ENCODE measurements at regions not wholly inside any gene's neighbourhood (a gene's known extent, or its start where the extent isn't known, plus 50 kb on each side); places are given as distances from the start of the nearest gene placed in this dataset.

DNA sequence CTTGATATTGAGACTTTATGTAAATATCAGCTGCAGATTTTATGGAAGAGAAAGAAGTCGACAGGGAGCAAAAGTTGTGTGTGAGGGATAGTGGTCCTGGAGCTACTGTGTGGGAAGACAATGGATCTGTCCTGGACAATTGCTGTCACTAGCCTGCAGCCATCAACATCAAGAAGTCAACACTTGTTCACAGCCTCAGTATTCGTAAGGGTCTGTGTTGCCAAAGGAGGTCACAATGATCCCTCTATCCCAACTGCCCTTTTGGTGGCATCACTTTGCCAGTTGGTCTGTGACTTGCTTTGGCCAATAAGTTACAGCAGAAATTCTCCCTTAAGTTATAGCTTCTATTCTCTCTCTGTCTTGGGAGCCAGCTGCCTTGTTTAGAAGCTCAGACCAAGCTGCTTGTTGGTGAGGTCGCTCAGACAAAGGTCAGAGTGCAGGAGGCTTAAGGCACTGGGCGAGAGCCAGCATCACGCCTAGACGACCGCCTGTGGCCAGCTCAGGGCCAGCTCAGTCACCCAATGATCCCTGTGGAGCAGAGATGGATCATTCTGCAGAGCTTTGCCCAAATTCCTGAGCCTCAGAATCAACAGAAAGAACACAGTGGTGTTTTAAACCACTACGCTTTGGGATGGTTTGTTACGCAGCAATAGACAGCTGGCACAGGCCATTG, 134.9 kb downstream of the RHOU start:
- Histone ChIP-seq H3K36me3 (no peaks in the 10 kb centered on the region), H3K4me3 (no peak overlapping the region), H3K9me3 (no peaks in the 10 kb centered on the region), H3K4me1 (no peaks in the 10 kb centered on the region), H3K27ac (no peak overlapping the region), H3K27me3 (no peaks in the 10 kb centered on the region)
- 92 to 96% methylated on average over 4 of the region's 9 CpGs for WGBS, 2 donors (ENCODE audit: low coverage in 1 of 2)
- ATAC-seq: no peak
- TF ChIP-seq POLR2A (IDR thresholded peaks at IDR 0.05) (no peak), EP300 (IDR thresholded peaks at IDR 0.05) (no peak), POLR2AphosphoS5 (IDR thresholded peaks at IDR 0.05) (no peak)
- TF ChIP-seq, protein P1, sequence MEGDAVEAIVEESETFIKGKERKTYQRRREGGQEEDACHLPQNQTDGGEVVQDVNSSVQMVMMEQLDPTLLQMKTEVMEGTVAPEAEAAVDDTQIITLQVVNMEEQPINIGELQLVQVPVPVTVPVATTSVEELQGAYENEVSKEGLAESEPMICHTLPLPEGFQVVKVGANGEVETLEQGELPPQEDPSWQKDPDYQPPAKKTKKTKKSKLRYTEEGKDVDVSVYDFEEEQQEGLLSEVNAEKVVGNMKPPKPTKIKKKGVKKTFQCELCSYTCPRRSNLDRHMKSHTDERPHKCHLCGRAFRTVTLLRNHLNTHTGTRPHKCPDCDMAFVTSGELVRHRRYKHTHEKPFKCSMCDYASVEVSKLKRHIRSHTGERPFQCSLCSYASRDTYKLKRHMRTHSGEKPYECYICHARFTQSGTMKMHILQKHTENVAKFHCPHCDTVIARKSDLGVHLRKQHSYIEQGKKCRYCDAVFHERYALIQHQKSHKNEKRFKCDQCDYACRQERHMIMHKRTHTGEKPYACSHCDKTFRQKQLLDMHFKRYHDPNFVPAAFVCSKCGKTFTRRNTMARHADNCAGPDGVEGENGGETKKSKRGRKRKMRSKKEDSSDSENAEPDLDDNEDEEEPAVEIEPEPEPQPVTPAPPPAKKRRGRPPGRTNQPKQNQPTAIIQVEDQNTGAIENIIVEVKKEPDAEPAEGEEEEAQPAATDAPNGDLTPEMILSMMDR (IDR thresholded peaks at IDR 0.05): no peak

DNA sequence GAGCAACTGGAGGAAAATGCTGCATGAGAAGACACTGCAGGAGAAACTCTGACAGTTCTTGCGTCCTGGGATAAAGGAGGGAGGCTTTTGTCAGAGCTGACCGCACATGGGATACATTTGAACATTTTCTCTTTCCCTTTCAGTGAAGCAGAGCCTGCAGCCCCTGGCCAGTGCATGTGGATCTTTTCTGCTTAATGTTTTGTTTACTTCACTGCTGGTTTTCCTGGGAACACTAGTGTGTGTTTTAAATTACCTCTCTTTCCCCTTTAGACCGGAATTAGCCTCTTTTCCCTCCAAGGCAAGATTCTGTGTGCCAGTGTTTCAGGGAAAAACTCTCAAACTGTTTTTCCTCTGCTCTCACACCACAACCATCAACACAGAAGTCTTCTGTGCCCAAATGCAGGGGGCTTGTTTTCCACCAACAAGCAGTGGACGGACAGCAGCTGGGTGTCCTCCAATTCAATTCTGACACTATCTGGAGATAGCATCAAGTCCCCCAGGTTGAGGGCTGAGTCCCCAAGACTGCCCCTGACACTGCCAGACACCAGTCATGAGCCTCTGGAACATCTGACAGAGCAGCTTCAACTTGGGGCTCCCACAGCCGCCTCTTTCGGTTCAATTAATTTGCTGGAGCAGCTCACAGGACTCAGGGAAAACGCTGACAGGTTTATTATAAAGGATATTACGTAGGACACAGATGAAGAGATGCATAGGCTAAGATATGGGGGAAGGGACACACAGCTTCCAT, 136.2 kb downstream of the RHOU start:
- TF ChIP-seq POLR2A (IDR thresholded peaks at IDR 0.05) (no peak), POLR2AphosphoS5 (IDR thresholded peaks at IDR 0.05) (no peak), EP300 (IDR thresholded peaks at IDR 0.05) (no peak)
- TF ChIP-seq, protein P1 (IDR thresholded peaks at IDR 0.05): no peak
- H3K27ac ChIP-seq: no peak overlapping the region
- no peak for ATAC-seq
- H3K4me3 ChIP-seq: no peak overlapping the region
- no peaks in the 10 kb centered on the region for H3K9me3 ChIP-seq
- WGBS, 2 donors (ENCODE audit: low coverage in 1 of 2): 62 to 70% methylated on average over 5 to 6 of the region's 8 CpGs
- no peaks in the 10 kb centered on the region for H3K4me1 ChIP-seq
- H3K27me3 ChIP-seq: no peaks in the 10 kb centered on the region
- H3K36me3 ChIP-seq: no peaks in the 10 kb centered on the region

DNA sequence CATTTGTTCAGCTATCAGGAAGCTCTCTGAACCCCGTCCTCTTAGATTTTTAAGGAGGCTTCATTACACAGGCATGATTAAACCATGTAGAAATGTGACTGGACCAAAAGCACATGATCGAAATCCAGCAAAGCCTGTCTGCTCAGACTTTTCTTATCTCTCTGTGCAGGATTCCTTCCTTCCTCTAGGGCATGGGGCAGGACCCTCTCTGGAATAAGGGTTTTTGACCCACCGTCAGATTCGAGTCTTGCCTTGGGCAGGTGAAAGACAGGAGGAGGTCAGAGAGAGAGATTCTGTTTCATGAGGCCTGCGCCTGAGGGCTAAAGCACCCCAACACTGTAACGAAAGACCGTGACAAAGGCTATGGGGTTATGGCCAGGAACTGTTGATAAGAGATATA, 136.8 kb downstream of the RHOU start:
- H3K27me3 ChIP-seq: no peaks in the 10 kb centered on the region
- TF ChIP-seq EP300 (IDR thresholded peaks at IDR 0.05): no peak
- TF ChIP-seq, protein P1 (IDR thresholded peaks at IDR 0.05): no peak
- TF ChIP-seq POLR2A (IDR thresholded peaks at IDR 0.05): no peak
- no peak for TF ChIP-seq POLR2AphosphoS5 (IDR thresholded peaks at IDR 0.05)
- H3K27ac ChIP-seq: no peak overlapping the region
- ATAC-seq: no peak
- no peak overlapping the region for H3K4me3 ChIP-seq
- 81 to 90% methylated on average over 2 to 7 of the region's 7 CpGs for WGBS, 2 donors (ENCODE audit: low coverage in 1 of 2)
- no peaks in the 10 kb centered on the region for H3K4me1 ChIP-seq
- H3K36me3 ChIP-seq: no peaks in the 10 kb centered on the region
- H3K9me3 ChIP-seq: no peaks in the 10 kb centered on the region

DNA sequence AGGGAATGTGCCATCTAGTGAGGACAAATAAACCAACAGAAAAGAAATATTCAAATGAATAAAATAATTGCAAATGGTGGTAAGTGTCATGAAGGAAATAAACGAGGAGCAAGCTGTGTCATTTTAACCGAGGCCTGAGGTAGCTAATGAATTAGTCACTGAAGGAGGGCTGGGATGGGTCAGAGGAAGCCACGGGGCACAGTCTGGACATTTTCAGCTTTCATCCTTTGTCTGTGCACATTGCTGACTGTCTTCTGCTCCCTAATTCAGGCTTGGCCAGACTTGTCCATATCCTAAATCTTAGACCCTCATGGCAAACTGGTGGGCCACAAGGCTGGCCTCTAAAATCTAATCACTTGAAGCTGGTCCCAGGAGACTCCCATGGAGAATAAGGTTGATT, 138.4 kb downstream of the RHOU start:
- TF ChIP-seq POLR2AphosphoS5 (IDR thresholded peaks at IDR 0.05) (no peak), POLR2A (IDR thresholded peaks at IDR 0.05) (no peak), EP300 (IDR thresholded peaks at IDR 0.05) (no peak)
- TF ChIP-seq, protein P1 (IDR thresholded peaks at IDR 0.05): no peak
- ATAC-seq: no peak
- Histone ChIP-seq H3K9me3 (no peaks in the 10 kb centered on the region), H3K27me3 (no peaks in the 10 kb centered on the region), H3K36me3 (no peaks in the 10 kb centered on the region), H3K4me3 (no peak overlapping the region), H3K4me1 (no peaks in the 10 kb centered on the region), H3K27ac (no peak overlapping the region)
- 70 to 89% methylated on average over 3 of the region's 3 CpGs for WGBS, 2 donors (ENCODE audit: low coverage in 1 of 2)

DNA sequence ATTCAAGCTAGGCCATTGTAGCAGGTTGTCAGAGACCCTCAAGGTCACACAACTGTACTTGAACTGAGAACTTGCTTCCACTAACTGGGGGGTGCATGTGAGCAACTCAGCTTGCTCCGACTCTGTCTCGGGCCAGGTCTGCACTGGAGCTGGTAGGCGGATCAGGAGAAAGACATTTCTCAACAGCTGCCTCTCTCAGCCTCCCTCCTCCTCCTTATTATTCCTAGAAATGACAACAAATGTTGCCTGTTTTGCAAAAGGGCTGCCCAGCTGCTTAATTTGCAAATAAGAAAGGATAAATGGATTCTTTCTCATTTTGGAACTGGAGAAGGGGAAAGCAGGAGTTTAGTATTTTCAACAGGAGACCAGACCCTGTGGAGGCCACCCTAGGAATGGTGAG, 140.5 kb downstream of the RHOU start:
- 66 to 83% methylated on average over 3 of the region's 3 CpGs for WGBS, 2 donors (ENCODE audit: low coverage in 1 of 2)
- Histone ChIP-seq H3K9me3 (no peaks in the 10 kb centered on the region), H3K4me3 (no peak overlapping the region), H3K4me1 (no peaks in the 10 kb centered on the region), H3K36me3 (no peaks in the 10 kb centered on the region), H3K27me3 (no peaks in the 10 kb centered on the region), H3K27ac (no peak overlapping the region)
- peak; percentile 57 for ATAC-seq
- TF ChIP-seq, protein P1 (IDR thresholded peaks at IDR 0.05): no peak
- TF ChIP-seq EP300 (IDR thresholded peaks at IDR 0.05) (no peak), POLR2AphosphoS5 (IDR thresholded peaks at IDR 0.05) (no peak), POLR2A (IDR thresholded peaks at IDR 0.05) (no peak)
